Peyer's patch (tissue), 4 donors: ENCODE measurements at regions not wholly inside any gene's neighbourhood (a gene's known extent, or its start where the extent isn't known, plus 50 kb on each side); places are given as distances from the start of the nearest gene placed in this dataset.
"Not testable (repeated sequence)": the region's sequence is repeated elsewhere in the genome, so short reads cannot be mapped to it uniquely, and the experiment has no call there.

Source experiments
- CTCF ChIP-seq, 6 experiments: fragments of 450-650 bp in 4 of 6; fragments of 200-600 bp in 2 of 6; sonication (generic) in 1 of 6; IDR thresholded peaks; one replicate each; pipeline ENCODE4 v1.5.1; 2017 to 2019; ENCODE audit warnings: antibody characterized with exemption in 6 of 6, mild to moderate bottlenecking in 3 of 6, moderate library complexity in 1 of 6
- POLR2A ChIP-seq, 2 donors: fragments of 450-650 bp; IDR thresholded peaks; one replicate each; pipeline ENCODE4 v1.5.1; 2017; ENCODE audit warnings: antibody characterized with exemption in 2 of 2, mild to moderate bottlenecking in 2 of 2, moderate library complexity in 2 of 2

DNA sequence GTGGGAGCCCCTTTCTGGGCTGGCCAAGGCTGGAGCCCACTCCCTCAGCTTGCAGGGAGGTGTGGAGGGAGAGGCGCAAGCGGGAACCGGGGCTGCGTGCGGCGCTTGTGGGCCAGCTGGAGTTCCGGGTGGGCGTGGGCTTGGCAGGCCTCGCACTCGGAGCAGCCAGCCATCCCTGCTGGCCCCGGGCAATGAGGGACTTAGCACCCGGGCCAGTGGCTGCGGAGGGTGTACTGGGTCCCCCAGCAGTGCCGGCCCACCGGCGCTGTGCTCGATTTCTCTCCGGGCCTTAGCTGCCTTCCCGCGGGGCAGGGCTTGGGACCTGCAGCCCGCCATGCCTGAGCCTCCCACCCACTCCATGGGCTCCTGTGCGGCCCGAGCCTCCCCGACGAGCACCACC, 207.7 kb downstream of the EBLN2 start:
- TF ChIP-seq CTCF, POLR2A (IDR thresholded peaks at IDR 0.05): not testable (repeated sequence)
